ENCODE measurements at regions not wholly inside any gene's neighbourhood (a gene's known extent, or its start where the extent isn't known, plus 50 kb on each side); places are given as distances from the start of the nearest gene placed in this dataset.

- Mint-ChIP-seq H3K27me3 (no peaks in the 10 kb centered on the region), H3K27ac (peak overlapping the region; percentile 49), H3K4me3 (peak overlapping the region; percentile 55), H3K4me1 (peaks cover 43% of the 10 kb centered on the region), H3K36me3 (ENCODE audit: low read depth) (peaks cover 2% of the 10 kb centered on the region)
- DNase-seq (no peak), ATAC-seq (no peak)
- no peaks in the 10 kb centered on the region for H3K9me3 ChIP-seq (ENCODE audit: control insufficient read depth, low read length, poor library complexity, severe bottlenecking)
Observed at GRCh38 chr6:167049275-167049674, 50.1 kb downstream of the CEP43 start.

- Mint-ChIP-seq H3K27me3 (no peaks in the 10 kb centered on the region), H3K4me3 (no peak overlapping the region), H3K36me3 (ENCODE audit: low read depth) (peaks cover 2% of the 10 kb centered on the region), H3K27ac (peak overlapping the region; percentile 11), H3K4me1 (peaks cover 49% of the 10 kb centered on the region)
- DNase-seq: no peak
- no peak for ATAC-seq
- H3K9me3 ChIP-seq (ENCODE audit: control insufficient read depth, low read length, poor library complexity, severe bottlenecking): no peaks in the 10 kb centered on the region
Observed at GRCh38 chr6:167050903-167051302, 51.7 kb downstream of the CEP43 start.

DNA sequence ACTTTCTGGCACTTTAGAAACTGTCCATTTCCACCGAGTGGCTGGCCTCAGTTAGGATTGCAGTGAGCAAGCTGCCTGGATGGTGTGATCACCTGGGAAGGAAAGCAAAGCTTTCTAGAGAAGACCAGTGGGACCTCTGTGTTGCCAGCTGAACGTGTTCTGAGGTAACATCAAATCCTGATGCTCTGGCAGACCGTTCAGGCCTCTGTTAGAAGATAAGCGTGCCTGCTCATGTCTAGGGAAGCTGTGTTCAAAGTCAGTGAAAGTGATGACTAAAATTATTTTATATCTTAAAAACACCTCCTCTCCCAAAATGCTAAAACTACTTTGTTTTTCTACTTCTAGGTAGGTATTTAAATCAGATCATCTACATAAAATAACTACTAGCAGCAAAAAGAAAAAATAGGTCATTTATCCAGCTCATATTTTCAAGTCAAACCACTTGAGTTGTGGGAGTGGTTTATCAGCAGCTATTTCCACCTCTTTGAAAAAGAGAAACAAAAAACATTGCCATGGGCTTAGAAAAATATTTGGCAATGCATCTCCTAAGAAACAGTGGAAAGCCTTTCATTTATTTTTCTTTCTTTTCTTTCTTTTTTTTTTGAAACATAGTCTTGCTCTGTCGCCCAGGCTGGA, 54.8 kb downstream of the CEP43 start:
- no peaks in the 10 kb centered on the region for H3K9me3 ChIP-seq (ENCODE audit: control insufficient read depth, low read length, poor library complexity, severe bottlenecking)
- Mint-ChIP-seq H3K4me1 (peaks cover 44% of the 10 kb centered on the region), H3K36me3 (ENCODE audit: low read depth) (peaks cover 4% of the 10 kb centered on the region), H3K27me3 (no peaks in the 10 kb centered on the region), H3K27ac (peak overlapping the region; percentile 100), H3K4me3 (peak overlapping the region; percentile 81)
- ATAC-seq: peak; percentile 63
- no peak for DNase-seq

- Mint-ChIP-seq H3K4me1 (peaks cover 39% of the 10 kb centered on the region), H3K27me3 (no peaks in the 10 kb centered on the region), H3K27ac (peak overlapping the region; percentile 100), H3K4me3 (peak overlapping the region; percentile 81), H3K36me3 (ENCODE audit: low read depth) (peaks cover 4% of the 10 kb centered on the region)
- ATAC-seq (no peak), DNase-seq (peak in 1 of 3 donors; percentile 26)
- no peaks in the 10 kb centered on the region for H3K9me3 ChIP-seq (ENCODE audit: control insufficient read depth, low read length, poor library complexity, severe bottlenecking)
Observed at GRCh38 chr6:167054987-167055386, 55.8 kb downstream of the CEP43 start.

- Mint-ChIP-seq H3K4me1 (peaks cover 39% of the 10 kb centered on the region), H3K36me3 (ENCODE audit: low read depth) (peaks cover 4% of the 10 kb centered on the region), H3K27ac (peak overlapping the region; percentile 100), H3K27me3 (no peaks in the 10 kb centered on the region), H3K4me3 (peak overlapping the region; percentile 70)
- ATAC-seq (peak; percentile 85), DNase-seq (no peak)
- H3K9me3 ChIP-seq (ENCODE audit: control insufficient read depth, low read length, poor library complexity, severe bottlenecking): no peaks in the 10 kb centered on the region
Observed at GRCh38 chr6:167056370-167056769, 57.2 kb downstream of the CEP43 start.

- ATAC-seq: no peak
- H3K27me3 Mint-ChIP-seq: no peaks in the 10 kb centered on the region
- H3K36me3 Mint-ChIP-seq (ENCODE audit: low read depth): peaks cover 4% of the 10 kb centered on the region
- no peaks in the 10 kb centered on the region for H3K9me3 ChIP-seq (ENCODE audit: control insufficient read depth, low read length, poor library complexity, severe bottlenecking)
- no peak for DNase-seq
- peak overlapping the region; percentile 100 for H3K27ac Mint-ChIP-seq
- H3K4me1 Mint-ChIP-seq: peaks cover 32% of the 10 kb centered on the region
- no peak overlapping the region for H3K4me3 Mint-ChIP-seq
Observed at GRCh38 chr6:167058261-167058660, 59.1 kb downstream of the CEP43 start.

Data from T-helper 17 cell (primary cell).